Osteocyte (in vitro differentiated cells): ENCODE measurements at regions not wholly inside any gene's neighbourhood (a gene's known extent, or its start where the extent isn't known, plus 50 kb on each side); places are given as distances from the start of the nearest gene placed in this dataset.

Experiments
- DNase-seq: peaks from one replicate; pipeline ENCODE4 v3.0.0; 2021; ENCODE audit warnings: mixed read lengths; ENCODE audit not compliant: unreplicated experiment; ENCODE audit errors: extremely low spot score
- H3K27ac Mint-ChIP-seq: one replicate; pipeline ENCODE4 v1.8.0; 2021; ENCODE audit warnings: mild to moderate bottlenecking, mixed read lengths; ENCODE audit not compliant: unreplicated experiment
- H3K27me3 Mint-ChIP-seq: one replicate; pipeline ENCODE4 v1.8.0; 2021; ENCODE audit warnings: mixed read lengths; ENCODE audit not compliant: unreplicated experiment
- H3K36me3 Mint-ChIP-seq: one replicate; pipeline ENCODE4 v1.8.0; 2021; ENCODE audit warnings: mixed read lengths; ENCODE audit not compliant: unreplicated experiment
- H3K4me1 Mint-ChIP-seq: one replicate; pipeline ENCODE4 v1.8.0; 2021; ENCODE audit warnings: mixed read lengths; ENCODE audit not compliant: unreplicated experiment
- H3K4me3 Mint-ChIP-seq: one replicate; pipeline ENCODE4 v1.8.0; 2021; ENCODE audit warnings: mild to moderate bottlenecking, moderate library complexity, mixed read lengths; ENCODE audit not compliant: unreplicated experiment
- H3K9me3 Mint-ChIP-seq: one replicate; pipeline ENCODE4 v1.8.0; 2021; ENCODE audit warnings: mixed read lengths; ENCODE audit not compliant: unreplicated experiment
- CTCF ChIP-seq: fragments of 200-600 bp; sonication (generic); IDR thresholded peaks from 2 replicates; pipeline ENCODE4 v1.5.0; 2021; ENCODE audit warnings: antibody characterized with exemption, mild to moderate bottlenecking, moderate library complexity

- no peaks in the 10 kb centered on the region for H3K36me3 Mint-ChIP-seq
- H3K27ac Mint-ChIP-seq: no peak overlapping the region
- no peak for DNase-seq
- TF ChIP-seq CTCF: no peak
- no peak overlapping the region for H3K4me3 Mint-ChIP-seq
- H3K9me3 Mint-ChIP-seq: no peaks in the 10 kb centered on the region
- H3K4me1 Mint-ChIP-seq: peaks cover 61% of the 10 kb centered on the region
- no peaks in the 10 kb centered on the region for H3K27me3 Mint-ChIP-seq
Measured at GRCh38 chr10:63716016-63716580, 194.9 kb downstream of the REEP3 start.

- H3K36me3 Mint-ChIP-seq: no peaks in the 10 kb centered on the region
- H3K4me3 Mint-ChIP-seq: no peak overlapping the region
- H3K9me3 Mint-ChIP-seq: no peaks in the 10 kb centered on the region
- H3K4me1 Mint-ChIP-seq: peaks cover 58% of the 10 kb centered on the region
- no peak for DNase-seq
- H3K27me3 Mint-ChIP-seq: no peaks in the 10 kb centered on the region
- H3K27ac Mint-ChIP-seq: no peak overlapping the region
- no peak for TF ChIP-seq CTCF
Measured at GRCh38 chr10:63717027-63717715, 196.0 kb downstream of the REEP3 start.

- Mint-ChIP-seq H3K36me3 (no peaks in the 10 kb centered on the region), H3K27ac (no peak overlapping the region), H3K27me3 (no peaks in the 10 kb centered on the region), H3K9me3 (no peaks in the 10 kb centered on the region), H3K4me1 (peaks cover 55% of the 10 kb centered on the region), H3K4me3 (no peak overlapping the region)
- no peak for DNase-seq
- TF ChIP-seq CTCF: no peak
Measured at GRCh38 chr10:63718006-63718405, 196.8 kb downstream of the REEP3 start.

- Mint-ChIP-seq H3K36me3 (no peaks in the 10 kb centered on the region), H3K27me3 (no peaks in the 10 kb centered on the region), H3K27ac (no peak overlapping the region), H3K4me3 (no peak overlapping the region), H3K4me1 (peaks cover 53% of the 10 kb centered on the region), H3K9me3 (no peaks in the 10 kb centered on the region)
- no peak for DNase-seq
- no peak for TF ChIP-seq CTCF
Measured at GRCh38 chr10:63718421-63718820, 197.2 kb downstream of the REEP3 start.

- no peaks in the 10 kb centered on the region for H3K27me3 Mint-ChIP-seq
- H3K4me1 Mint-ChIP-seq: peaks cover 49% of the 10 kb centered on the region
- no peak overlapping the region for H3K4me3 Mint-ChIP-seq
- no peak for TF ChIP-seq CTCF
- DNase-seq: no peak
- no peak overlapping the region for H3K27ac Mint-ChIP-seq
- no peaks in the 10 kb centered on the region for H3K9me3 Mint-ChIP-seq
- H3K36me3 Mint-ChIP-seq: no peaks in the 10 kb centered on the region
Measured at GRCh38 chr10:63719226-63719856, 198.1 kb downstream of the REEP3 start.
